Loucy (cell line): ENCODE measurements at regions not wholly inside any gene's neighbourhood (a gene's known extent, or its start where the extent isn't known, plus 50 kb on each side); places are given as distances from the start of the nearest gene placed in this dataset.

ENCODE experiments used
- CTCF ChIP-seq: fragments of 200-600 bp; sonication (generic); conservative IDR thresholded peaks from 2 replicates; pipeline ENCODE4 v1.5.1; 2014; ENCODE audit warnings: mild to moderate bottlenecking, antibody characterized with exemption, low read length
- EZH2phosphoT487 ChIP-seq: fragments of 200-600 bp; IDR thresholded peaks from 2 replicates; pipeline ENCODE4 v1.6.1; 2018; ENCODE audit warnings: antibody characterized with exemption, mild to moderate bottlenecking, moderate library complexity, borderline replicate concordance

DNA sequence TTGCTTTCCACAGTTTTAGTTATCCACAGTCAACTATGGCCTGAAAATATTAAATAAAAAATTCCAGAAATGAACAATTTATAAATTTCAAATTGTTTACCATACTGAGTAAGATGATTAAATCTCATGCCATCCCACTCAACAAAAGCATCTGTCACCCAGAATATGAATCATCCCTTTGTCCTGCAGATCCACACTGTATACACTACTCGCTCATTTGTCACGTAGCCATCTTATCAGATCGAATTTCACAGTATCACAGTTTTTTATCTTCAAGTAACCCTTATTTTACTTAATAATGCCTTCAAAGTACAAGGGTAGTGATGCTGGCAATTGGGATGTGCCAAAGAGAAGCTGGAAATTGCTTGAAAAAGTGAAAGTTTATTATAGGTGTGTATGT is 291.8 kb upstream of the LRATD1 start:
- TF ChIP-seq CTCF (no peak), EZH2phosphoT487 (no peak)
